GF-D8 (cell line): ENCODE measurements at regions not wholly inside any gene's neighbourhood (a gene's known extent, or its start where the extent isn't known, plus 50 kb on each side); places are given as distances from the start of the nearest gene placed in this dataset.

Source experiments
- DNase-seq: peaks from one replicate; lab custom pipeline; 2025; lab: John Stamatoyannopoulos, UW

DNA sequence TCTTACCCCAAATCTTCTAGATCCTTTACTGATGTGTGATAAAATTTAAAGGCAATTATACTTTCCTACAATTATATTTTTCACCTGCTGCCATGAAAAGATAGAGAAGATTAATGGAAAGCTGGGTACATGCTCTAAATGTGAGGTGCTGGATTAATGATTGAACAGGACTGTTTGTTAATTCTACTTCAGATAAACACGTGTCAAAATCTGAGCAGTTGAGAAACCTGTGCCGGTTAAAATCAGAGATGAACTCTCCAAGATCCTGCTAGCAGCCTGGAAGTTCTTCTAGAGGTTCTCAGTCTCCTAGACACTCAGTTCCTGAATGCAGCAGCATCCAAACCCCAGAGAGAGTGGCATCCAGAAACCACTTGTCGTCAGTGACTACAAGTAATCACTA, 69.2 kb downstream of the INHBA start:
- DNase-seq: no peak

DNA sequence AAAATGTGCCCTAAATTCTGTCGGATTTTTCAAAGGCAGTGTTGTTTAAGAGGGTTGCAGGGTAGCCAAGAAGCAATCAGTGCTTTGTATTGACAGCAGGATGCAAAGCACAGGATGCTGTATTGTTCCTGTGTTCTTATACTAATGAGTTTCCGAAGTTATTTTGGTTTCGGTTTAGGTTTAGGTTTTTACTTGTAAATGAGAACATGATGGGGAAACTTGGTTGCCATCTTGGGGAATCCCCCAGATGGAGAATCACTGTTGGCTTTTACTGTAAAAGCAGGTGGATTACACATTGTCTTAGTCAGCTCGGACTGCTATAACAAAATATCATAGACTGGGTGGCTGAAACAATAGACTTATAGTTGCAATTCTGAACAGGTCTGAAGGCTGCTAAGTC, 72.1 kb downstream of the INHBA start:
- DNase-seq: no peak

DNA sequence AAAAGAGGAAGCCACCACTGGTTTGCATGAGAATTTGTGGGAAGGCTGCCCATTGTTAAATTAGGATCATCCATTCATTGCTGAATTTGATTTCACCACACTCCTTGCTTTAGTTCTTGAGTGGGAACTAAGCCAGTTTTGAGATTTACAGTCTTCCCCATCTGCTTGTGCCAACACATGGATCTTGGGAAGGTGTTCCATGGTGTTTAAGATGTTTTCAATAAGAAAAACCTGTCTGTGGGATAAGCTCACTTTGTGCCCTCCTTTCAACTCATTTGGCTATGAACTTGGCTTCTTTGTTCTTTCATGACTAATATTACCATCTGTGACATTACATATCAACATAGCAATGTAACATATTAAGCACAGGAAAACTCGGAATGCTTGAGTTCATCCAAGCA, 73.2 kb downstream of the INHBA start:
- no peak for DNase-seq

DNA sequence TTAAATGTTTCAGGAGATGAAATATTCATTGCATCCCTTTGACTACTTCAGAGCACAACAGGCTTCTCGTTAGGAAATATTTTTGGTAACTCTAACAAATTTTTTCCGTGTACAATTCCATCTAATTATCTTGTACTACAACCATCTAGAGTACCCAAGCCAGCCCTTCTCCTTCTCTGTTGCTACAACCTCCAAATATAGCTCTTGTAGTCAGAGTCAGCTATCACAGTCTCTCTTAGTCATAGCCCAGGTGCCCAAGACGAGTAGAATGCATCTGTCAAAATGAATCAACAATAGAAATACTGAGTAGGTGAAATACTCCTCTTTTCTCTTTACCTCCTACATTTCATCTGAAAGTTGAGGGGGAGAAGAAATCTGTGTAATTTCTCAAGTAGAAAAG, 74.0 kb downstream of the INHBA start:
- DNase-seq: no peak

DNA sequence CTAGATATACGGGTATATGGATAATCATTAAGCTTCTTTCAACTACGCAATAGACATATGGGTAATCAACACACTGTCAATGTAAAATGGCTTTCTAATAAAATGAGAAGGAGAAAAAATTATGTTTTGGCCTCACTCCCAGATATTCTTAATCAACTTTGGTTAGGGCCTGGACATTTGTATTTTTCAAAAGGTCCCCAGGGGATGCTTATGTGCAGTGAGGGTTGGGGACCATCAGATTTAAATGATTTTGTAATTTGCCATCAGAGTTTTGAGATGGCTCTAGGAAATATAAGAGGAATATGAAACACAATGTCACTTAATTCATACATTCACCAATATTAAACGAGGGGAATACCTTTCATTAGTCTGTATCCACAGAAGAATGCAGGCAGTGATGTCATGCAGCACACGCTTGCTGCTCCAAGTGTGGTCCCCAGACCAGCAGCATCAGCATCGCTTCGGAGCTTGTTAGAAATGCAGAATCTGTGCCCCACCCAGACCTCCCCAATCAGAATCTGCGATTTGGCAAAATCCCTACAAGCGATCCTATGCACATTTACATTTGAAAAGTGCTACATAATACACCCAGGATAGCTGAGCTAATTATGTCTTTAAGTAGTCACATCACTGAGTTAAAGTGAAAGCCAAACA, 75.1 kb downstream of the INHBA start:
- no peak for DNase-seq

DNA sequence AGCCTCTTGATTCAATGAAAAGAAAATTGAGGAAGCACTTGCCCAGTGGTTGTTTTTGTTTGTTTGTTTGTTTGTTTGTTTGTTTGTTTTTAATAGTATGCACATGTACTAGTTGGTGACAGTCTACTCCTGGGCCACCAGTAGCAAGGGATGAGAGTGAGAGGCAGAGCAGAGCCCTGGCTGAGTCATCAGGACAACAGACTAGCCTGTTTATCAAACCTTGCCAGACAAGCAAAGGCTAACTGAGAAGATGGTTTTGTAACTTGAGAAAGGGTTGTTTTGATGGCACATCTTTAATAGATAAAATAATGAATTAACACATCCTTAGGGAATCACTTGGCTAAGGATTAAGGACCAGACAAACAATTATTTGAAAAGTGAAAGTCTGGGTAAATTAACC, 78.1 kb downstream of the INHBA start:
- no peak for DNase-seq

DNA sequence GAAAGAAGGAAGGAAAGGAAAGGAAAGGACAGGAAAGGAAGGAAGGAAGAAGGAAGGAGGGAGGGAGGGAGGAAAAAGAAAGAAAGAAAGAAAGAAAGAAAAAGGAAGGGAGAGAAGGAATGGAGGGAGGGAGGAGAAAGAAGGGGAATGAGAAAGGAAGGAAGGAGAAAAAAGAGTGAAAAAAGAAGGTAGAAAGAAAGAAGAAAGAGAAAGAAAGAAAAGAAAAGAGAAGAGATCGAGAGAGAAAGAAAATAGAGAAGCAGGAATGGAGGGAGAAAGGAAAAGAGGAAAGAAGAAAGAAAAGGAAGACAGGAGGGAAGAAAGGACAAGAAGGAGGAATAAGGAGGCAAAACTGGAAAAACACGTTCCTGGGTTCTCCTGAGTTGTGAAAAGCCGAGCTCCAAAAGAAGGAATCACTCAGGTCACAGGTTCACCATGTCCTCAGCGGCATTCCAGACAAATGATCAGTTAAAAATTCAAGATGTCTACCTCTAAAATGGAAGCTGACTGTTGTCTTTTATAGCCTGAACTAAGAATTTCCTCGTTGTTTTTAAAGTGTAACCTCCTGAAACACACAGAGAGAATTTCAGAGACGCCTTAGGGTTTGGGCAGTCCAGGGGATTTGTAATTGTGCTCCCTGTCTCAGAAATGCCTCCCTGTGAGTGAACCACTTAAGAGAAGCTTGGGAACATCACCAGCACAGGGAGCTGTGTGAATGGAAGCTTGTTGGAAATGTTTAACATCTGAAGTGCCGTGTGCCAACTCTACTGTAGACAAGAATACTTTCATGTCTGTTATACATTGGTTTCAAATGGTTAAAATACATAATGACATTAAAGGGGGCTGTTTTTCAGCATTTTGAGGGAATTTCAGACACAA, 80.7 kb downstream of the INHBA start:
- no peak for DNase-seq

DNA sequence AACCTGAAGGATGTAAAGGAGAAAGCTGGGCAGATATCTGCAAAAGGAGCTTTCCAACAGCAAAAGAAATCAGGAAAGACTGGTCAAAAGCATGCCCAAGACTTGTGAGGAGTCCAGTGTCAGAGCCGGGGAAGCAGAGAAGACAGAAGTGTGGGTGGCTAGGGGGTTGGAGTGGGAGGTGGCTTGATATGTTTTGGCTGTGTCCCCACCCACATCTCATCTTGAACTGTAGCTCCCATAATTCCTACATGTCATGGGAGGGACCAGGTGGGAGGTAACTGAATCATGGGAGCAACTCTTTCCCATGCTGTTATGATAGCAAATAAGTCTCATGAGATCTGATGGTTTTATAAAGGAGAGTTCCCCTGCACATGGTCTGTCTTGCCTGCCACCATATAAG, 84.9 kb downstream of the INHBA start:
- no peak for DNase-seq

DNA sequence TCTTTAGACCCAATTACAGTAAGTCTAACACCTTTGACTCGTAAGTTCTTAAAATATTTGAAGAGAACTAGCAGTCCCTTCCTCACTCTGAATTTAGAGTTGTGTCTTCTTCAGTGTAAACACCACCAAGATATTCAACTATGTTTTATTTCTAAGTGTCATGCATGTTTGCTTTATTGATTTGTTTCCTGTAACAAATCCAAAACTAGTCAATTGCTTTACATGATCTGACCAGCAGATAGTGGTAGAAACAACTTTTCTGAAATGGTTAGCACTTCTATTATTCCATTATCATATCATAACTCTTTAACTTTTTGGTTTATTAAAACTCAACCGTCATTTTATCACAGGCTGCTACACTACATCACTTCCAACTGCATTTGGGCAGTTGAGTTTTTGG, 90.1 kb downstream of the INHBA start:
- DNase-seq: no peak

DNA sequence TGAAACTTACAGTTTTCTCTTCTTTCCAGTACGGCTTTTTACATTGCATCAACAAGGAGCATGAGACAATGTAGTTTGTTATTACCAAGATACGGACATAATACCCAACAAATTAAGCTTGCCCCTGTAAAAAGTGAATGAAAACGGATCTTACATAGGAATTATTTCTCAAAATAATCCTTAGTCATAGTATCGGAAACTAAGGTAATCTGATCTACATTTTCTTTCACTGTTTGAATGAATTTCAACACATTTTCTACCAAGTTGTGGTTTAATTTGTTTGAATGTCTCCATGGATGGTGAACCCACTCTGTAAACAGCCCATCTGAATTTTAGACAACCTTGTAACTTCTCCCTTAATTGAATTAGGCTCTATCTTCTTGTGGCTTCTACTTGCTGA, 90.5 kb downstream of the INHBA start:
- no peak for DNase-seq

DNA sequence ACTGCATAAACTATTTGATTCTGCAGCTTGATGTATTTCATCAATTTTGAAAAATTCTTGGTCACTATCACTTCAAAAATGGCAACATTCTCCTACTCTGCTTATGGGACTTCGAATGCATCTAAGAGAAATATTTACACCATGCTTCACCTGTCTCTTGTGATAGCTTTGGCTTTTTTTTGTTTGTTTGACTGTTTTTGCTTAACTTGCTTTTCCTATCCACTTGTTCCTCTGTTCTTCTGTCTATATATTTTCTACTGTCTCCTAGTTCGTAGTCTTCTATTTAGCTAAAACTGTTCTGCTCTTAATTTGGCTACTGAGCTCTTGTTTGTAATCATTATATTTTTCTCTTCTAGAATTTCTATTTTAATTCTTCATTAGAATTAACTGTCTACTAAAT, 94.4 kb downstream of the INHBA start:
- DNase-seq: no peak

DNA sequence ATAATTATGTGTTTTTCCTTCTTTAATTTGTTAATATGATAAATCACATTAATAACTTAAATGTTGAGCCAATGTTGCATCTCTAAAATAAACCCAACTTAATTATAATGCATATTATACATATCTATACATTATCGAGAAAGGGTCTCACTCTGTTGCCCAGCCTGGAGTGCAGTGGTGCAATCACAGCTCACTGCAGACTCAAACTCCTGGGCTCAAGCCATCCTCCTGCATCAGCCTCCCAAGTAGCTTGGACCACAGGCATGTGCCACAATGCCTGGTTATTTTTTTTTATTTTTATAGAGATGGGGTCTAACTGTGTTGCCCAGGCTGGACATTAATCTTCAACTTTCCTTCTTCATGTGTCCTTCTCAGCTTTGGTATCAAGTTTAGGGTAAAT, 98.9 kb downstream of the INHBA start:
- DNase-seq: no peak

DNA sequence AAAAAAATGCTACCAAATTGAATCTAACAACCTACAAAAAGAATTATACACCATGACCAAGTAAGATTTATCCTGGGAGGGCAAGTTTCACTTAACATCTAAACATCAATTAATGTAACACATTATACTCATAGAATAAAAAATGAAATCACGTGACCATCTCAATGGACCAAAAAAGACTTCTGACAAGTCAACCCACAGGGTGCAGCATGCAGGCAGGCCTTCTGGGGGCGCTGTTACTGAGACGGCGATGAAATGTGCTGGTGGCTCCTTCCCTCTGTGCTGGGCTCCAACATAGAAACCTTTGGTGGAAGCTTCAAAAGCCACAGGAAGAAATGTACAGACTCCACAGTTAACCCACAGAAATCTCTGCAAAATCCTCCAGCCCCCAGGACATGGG, 103.1 kb downstream of the INHBA start:
- DNase-seq: no peak

DNA sequence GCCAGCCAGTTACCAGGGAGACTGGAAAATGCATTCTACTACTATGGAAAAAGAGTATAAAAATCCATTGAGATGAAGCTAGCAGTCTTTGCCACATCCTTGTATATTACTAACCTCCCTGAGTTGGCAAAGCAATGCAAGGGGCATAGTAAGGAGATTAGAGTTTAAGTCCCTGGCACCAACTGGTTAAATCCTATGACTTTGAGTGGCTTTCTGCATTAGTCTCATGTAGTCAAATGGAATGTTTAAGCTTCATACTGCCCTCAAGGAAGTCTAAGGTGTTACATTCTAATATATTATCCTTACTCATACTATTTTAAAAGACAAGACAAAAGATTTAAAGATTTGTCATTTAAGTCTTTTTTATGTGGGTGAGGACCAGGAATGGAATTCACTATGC, 110.1 kb downstream of the INHBA start:
- no peak for DNase-seq

DNA sequence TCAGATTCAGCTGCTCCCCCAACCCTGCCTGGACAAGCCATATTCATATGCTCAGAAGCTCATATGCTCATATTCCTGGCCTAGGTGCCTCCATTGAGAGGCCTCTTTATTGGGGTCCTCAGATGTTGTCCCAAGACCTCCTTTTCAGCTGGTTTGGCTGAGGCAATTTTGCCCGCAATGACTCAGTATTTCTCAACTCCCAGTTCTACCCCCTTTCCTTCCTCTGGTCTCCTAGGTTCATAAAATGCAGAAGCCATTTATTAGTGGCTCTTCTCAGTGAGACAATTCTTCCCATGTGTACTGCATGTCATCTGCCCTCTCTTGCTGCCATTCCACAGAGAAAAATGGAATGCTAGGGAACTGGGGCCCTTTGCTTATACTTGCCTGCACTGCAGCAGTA, 110.7 kb downstream of the INHBA start:
- peak; percentile 35 for DNase-seq

DNA sequence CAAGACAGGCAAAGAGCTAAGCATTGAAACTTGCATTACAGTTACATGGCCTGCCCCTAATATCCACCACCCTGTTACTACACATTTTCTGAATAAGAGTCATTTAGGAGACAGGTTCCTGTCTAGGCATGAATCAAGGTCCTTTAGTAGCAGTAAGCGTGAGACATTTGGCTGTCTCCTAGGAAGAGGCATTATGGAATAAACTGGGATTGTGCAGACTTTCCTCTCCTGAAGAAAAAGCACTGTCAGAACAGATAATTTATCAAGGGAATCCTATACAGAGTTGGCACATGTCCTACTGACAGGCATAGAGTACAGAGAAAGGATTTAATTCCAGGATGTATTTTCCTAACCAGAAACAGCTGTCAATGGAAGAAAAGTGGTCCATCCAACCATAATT, 111.9 kb downstream of the INHBA start:
- no peak for DNase-seq

DNA sequence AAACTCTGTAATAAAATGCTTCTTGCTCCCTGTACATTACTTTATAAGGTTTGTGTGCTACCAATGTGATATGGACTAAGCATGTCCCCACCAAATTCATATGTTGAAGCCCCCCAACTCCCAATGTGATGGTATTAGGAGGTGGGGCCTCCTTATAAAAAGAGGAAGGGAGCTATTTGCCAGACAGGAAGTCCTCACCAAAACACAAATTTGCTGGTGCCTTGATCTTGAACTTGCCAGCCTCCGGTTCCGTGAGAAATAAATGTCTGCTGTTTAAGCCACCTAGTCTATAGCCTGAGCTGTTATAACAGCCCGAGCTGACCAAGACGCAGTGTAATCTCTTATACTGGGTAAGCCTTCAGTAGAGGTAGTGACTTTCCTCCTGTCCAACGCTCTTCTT, 114.5 kb downstream of the INHBA start:
- DNase-seq: no peak

DNA sequence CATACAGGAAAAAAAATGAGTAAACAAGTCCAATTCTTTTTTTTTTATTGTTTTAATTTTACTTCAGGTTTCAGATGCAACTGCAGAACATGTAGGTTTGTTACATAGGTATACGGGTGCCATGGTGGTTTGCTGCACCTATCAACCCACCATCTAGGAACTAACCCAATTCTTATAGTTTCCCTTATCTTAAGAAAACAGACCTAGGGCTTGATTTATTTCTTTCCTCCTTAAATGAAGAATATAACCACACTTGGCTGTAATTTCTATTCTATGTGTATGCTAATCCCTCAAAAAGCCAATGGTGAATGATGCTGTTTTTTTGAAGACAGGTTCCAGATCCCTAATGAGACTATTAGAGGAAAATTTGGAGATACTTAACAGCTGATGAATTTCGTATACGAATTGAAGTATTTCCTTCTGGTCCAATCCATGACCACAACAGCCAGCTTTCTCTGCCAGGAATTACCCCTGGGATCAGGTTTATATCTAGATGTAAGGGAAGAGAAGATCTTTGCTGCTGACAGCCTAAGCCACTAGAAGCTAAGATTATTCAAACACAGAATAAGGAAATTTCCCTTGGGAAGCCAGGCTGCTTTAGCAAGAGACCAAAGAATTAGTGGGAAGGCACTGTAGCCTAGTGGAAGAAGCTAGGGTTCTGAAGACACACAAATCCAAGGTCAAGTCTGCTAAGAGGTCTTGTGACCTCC, 115.8 kb downstream of the INHBA start:
- no peak for DNase-seq

DNA sequence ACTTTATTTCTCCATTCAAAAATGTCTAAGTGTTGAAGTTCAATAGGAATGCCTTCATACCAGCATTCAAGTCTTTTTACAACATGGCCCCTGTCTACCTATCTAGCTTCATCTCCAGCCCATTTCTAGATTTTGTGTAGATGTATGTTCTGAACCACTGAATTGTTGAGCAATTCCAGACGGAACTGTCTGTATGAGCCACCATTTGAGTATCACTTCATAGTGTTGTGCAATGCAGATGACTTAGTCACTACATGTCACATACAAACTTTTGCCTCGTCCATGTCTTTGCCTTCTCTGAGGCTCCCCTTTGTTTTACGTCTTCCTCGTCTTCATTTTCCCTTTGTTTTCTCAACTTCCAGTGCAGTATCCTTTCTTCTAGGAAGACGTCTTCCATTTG, 118.1 kb downstream of the INHBA start:
- no peak for DNase-seq

DNA sequence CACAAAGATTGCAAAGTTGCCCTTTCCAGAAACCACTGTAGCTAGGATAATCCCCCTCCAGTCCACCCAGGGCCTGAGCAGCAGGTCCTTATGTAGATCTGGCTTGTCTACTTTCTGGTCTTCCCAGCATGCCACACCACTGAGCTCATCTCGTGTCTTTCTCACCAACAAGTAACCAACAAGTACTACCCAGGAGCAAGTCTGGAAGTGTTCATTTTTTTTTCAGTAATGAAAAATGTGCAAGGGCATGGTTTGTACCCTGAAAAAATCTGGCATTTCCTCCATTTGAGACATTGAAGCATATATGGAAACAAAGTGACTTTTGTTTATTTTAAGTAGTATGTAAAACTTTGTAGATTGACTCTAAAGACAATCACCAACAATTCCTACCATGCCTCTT, 120.8 kb downstream of the INHBA start:
- DNase-seq: no peak

DNA sequence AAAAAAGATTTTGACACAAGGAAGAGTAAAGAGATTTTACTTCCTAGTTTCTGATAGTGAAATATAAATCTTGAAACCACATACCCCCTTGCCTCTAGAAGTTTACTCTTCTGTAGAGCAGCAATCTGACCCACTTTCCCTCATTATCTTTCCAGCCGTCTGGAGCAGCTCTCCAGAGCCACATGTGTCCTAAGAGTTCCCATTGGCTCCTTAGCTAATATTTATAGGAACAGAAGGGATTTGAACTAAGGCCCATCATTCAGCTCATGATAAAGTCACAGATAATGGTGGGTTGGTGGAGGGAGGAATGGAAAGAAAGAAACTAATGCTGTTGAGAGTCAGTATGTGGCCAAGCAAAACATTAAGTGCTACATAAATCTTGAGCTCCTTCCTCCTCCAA, 121.8 kb downstream of the INHBA start:
- DNase-seq: no peak

DNA sequence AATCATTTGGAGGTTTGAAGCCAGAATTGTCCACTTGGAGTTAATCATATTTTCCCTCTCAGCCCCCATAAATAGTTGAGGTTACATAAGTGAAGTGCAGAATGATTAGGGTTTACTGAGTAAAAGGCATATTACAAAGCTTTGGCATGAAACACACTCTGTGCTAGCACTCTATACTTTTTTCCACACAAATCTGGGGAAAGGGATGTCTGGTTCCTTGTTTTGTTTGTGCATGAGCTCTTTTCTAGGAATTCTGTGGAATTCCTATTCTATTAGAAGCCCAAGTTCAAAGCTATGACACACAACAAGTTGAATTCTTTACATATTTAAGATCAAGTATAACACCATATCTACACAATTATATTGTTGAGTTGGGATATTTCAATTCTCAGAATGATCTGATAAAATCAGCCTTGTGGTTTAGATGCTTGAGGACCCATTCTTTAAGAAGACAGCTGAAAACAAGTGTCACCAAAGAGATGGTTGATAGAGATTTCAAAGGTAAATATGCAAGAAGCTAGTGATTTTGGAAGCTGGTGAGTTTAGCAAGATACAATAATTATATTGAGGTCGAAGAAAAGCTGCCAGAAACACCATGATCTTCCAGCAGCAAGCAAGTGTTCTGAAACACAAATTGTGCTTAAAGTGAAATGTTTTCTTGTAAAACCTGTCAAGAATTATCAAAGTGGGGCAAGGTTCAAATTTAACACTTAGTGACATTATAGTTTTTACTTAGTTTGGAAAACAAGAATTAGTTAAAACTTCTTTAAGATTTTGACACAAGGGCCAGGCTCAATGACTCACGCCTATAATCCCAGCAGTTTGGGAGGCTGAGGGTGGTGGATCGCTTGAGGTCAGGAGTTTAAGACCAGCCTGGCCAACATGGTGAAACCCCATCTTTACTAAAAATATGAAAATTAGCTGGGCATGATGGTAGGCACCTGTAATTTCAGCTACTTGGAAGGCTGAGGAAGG, 122.6 kb downstream of the INHBA start:
- no peak for DNase-seq
